Heart left ventricle (tissue), 16 donors: ENCODE measurements at regions not wholly inside any gene's neighbourhood (a gene's known extent, or its start where the extent isn't known, plus 50 kb on each side); places are given as distances from the start of the nearest gene placed in this dataset.

ENCODE experiments used
- ATAC-seq, 4 donors: fragments of 200-7000 bp; cut with Tn5 transposase; one replicate each; pipeline ENCODE4 v1.9.1; 2020 to 2022; ENCODE audit warnings: moderate library complexity in 4 of 4, mild to moderate bottlenecking in 3 of 4, moderate number of reproducible peaks in 1 of 4
- DNase-seq, 5 donors: peaks; one replicate each; pipeline ENCODE4 v3.0.0-alpha.2; 2020
- H3K27ac ChIP-seq, 12 donors: fragments of 200-600 bp; sonication (generic) in 4 of 12; one replicate each; pipeline versions ENCODE4 v1.5.0 to v1.8.0; 2016 to 2022; ENCODE audit warnings: mild to moderate bottlenecking in 2 of 12
- H3K27me3 ChIP-seq, 9 donors: fragments of 200-600 bp; sonication (generic) in 2 of 9; one replicate each; pipeline versions ENCODE4 v1.5.1 to v1.8.0; 2016 to 2022; ENCODE audit warnings: mild to moderate bottlenecking in 3 of 9
- H3K36me3 ChIP-seq, 9 donors: fragments of 200-600 bp; sonication (generic) in 2 of 9; one replicate each; pipeline versions ENCODE4 v1.5.0 to v1.8.0; 2018 to 2022; ENCODE audit warnings: mild to moderate bottlenecking in 2 of 9
- H3K4me1 ChIP-seq, 12 donors: fragments of 200-600 bp; sonication (generic) in 4 of 12; one replicate each; pipeline versions ENCODE4 v1.5.0 to v1.8.0; 2016 to 2022; ENCODE audit warnings: mild to moderate bottlenecking in 3 of 12
- H3K4me3 ChIP-seq, 12 donors: fragments of 200-600 bp; sonication (generic) in 4 of 12; one replicate each; pipeline versions ENCODE4 v1.5.0 to v1.8.0; 2017 to 2022; ENCODE audit warnings: mild to moderate bottlenecking in 9 of 12, moderate library complexity in 4 of 12
- H3K9me3 ChIP-seq, 12 donors: fragments of 200-600 bp; sonication (generic) in 4 of 12; one replicate each; pipeline versions ENCODE4 v1.5.0 to v1.8.0; 2016 to 2022; ENCODE audit warnings: mild to moderate bottlenecking in 1 of 12
- CTCF ChIP-seq, 12 donors: fragments of 200-600 bp; sonication (generic) in 4 of 12; IDR thresholded peaks; one replicate each; pipeline versions ENCODE4 v1.5.0 to v1.8.0; 2018 to 2022; ENCODE audit warnings: antibody characterized with exemption in 12 of 12, mild to moderate bottlenecking in 5 of 12
- POLR2A ChIP-seq, 2 donors: fragments of 450-650 bp; IDR thresholded peaks; one replicate each; pipeline ENCODE4 v1.6.1; 2017; ENCODE audit warnings: antibody characterized with exemption in 2 of 2, mild to moderate bottlenecking in 2 of 2, moderate library complexity in 2 of 2
- WGBS, 4 donors: extraction: QIAGEN DNeasy Blood & Tissue Kit in 2 of 4; methylation state at CpG; one replicate each; pipeline versions ENCODE4 v1.1.5 to v1.1.7; 2013 to 2018; 5-methylcytosine and 5-hydroxymethylcytosine counted together
- intact Hi-C, 10 donors: fragments of 100-400 bp; cut with DNase I; formaldehyde crosslinking; loops; one replicate each; pipeline versions ENCODE4 v1.11.1 to v1.14.2; 2022
- donor health status: ischemic (EF 13 %, LVEDD 7.1; RV severe dilation, severe dysfunction).
- donor health status: healthy with polysubstance abuse.
- donor health status: DM: no; HTN: yes; CAD: no.
- donor health status: DM: no; HTN: no; CAD: no.
- donor health status: ischemic (EF 25% LVEDD 6.9; RV normal size, moderate dysfunction).
- donor health status: ischemic (EF 25% LVEDD 5.7; RV mildly dilated, moderate dysfunction).
- donor health status: healthy.
- donor health status: DM: yes; HTN: yes; CAD: no.
- donor health status: ischemic (EF 35%, LVEDD 5.7; RV mildly dilated, moderate dysfunction).
- donor health status: nonischemic (EF 11% LVEDD 7.7; RV severe dilation, severe dysfunction).
- donor health status: DM: yes; HTN: yes; CAD: no.
- donor health status: PGD.
- donor health status: ischemic (EF 29% LVEDD 5.4; RV normal size, mild dysfunction).
- donor health status: nonischemic (EF 23%, LVEDD 6.1; RV moderate dilation, normal function).

GRCh38 chr10:131448883-131449282, 137.4 kb upstream of the TCERG1L start:
- no peak overlapping the region for H3K4me3 ChIP-seq
- TF ChIP-seq POLR2A (IDR thresholded peaks at IDR 0.05) (no peak), CTCF (IDR thresholded peaks at IDR 0.05) (no peak)
- WGBS, 4 donors: 88 to 92% (median 92%) methylated on average over 13 to 14 of the region's 14 CpGs
- H3K27ac ChIP-seq: no peak overlapping the region
- ATAC-seq (no peak), DNase-seq (no peak)
- H3K36me3 ChIP-seq: no peaks in the 10 kb centered on the region
- peaks cover 0 to 5% (median 0%) of the 10 kb centered on the region in 12 donors for H3K4me1 ChIP-seq
- peaks cover 0 to 34% (median 14%) of the 10 kb centered on the region in 9 donors for H3K27me3 ChIP-seq
- intact Hi-C loops: no loop called here
- no peaks in the 10 kb centered on the region for H3K9me3 ChIP-seq

- Histone ChIP-seq H3K9me3 (no peaks in the 10 kb centered on the region), H3K4me3 (no peak overlapping the region), H3K36me3 (no peaks in the 10 kb centered on the region), H3K27ac (no peak overlapping the region), H3K27me3 (peaks cover 0 to 47% (median 27%) of the 10 kb centered on the region in 9 donors), H3K4me1 (peaks cover 0 to 7% (median 0%) of the 10 kb centered on the region in 12 donors)
- DNase-seq (no peak), ATAC-seq (no peak)
- intact Hi-C loops: loop anchor here in 7 of 10 donors (5.0 to 10.0 kb wide), 4 partner anchors 335 to 425 kb away; no protein-coding TSS in a partner anchor
- TF ChIP-seq POLR2A (IDR thresholded peaks at IDR 0.05) (no peak), CTCF (IDR thresholded peaks at IDR 0.05) (no peak)
- 58 to 78% (median 68%) methylated on average over 7 of the region's 7 CpGs for WGBS, 4 donors
Measured at GRCh38 chr10:131450216-131450765, 138.8 kb upstream of the TCERG1L start.

- no peaks in the 10 kb centered on the region for H3K9me3 ChIP-seq
- WGBS, 4 donors: 85 to 97% (median 92%) methylated on average over 5 to 7 of the region's 7 CpGs
- DNase-seq: no peak
- no peaks in the 10 kb centered on the region for H3K36me3 ChIP-seq
- peaks cover 0 to 7% (median 0%) of the 10 kb centered on the region in 12 donors for H3K4me1 ChIP-seq
- no peak overlapping the region for H3K4me3 ChIP-seq
- no peak for TF ChIP-seq CTCF (IDR thresholded peaks at IDR 0.05)
- no peak for TF ChIP-seq POLR2A (IDR thresholded peaks at IDR 0.05)
- no peak overlapping the region for H3K27ac ChIP-seq
- peaks cover 0 to 49% (median 30%) of the 10 kb centered on the region in 9 donors for H3K27me3 ChIP-seq
- no peak for ATAC-seq
- intact Hi-C loops: loop anchor here in 7 of 10 donors (5.0 to 10.0 kb wide), 4 partner anchors 333 to 423 kb away; no protein-coding TSS in a partner anchor
Measured at GRCh38 chr10:131451407-131452015, 140.0 kb upstream of the TCERG1L start.

- DNase-seq (peak in 1 of 5 donors; percentile 48), ATAC-seq (peak in 3 of 4 donors; percentile 45 to 69 (median 63))
- Histone ChIP-seq H3K27me3 (peaks cover 0 to 55% (median 26%) of the 10 kb centered on the region in 9 donors), H3K4me3 (peak overlapping the region in 10 of 12 donors; percentile 6 to 53 (median 35)), H3K36me3 (no peaks in the 10 kb centered on the region), H3K27ac (no peak overlapping the region), H3K4me1 (peaks cover 0 to 7% (median 0%) of the 10 kb centered on the region in 12 donors), H3K9me3 (no peaks in the 10 kb centered on the region)
- 22 to 34% (median 25%) methylated on average over 21 to 33 of the region's 33 CpGs for WGBS, 4 donors
- intact Hi-C loops: loop anchor here in 7 of 10 donors (5.0 to 10.0 kb wide), 4 partner anchors 332 to 422 kb away; no protein-coding TSS in a partner anchor
- TF ChIP-seq POLR2A (IDR thresholded peaks at IDR 0.05): no peak
- no peak for TF ChIP-seq CTCF (IDR thresholded peaks at IDR 0.05)
Measured at GRCh38 chr10:131452926-131453720, 141.6 kb upstream of the TCERG1L start.
